T-cell (primary cell): ENCODE measurements at regions not wholly inside any gene's neighbourhood (a gene's known extent, or its start where the extent isn't known, plus 50 kb on each side); places are given as distances from the start of the nearest gene placed in this dataset.

ENCODE experiments used
- ATAC-seq, 4 experiments: fragments of 200-7000 bp in 3 of 4; fragments of 150-1000 bp in 1 of 4; cut with Tn5 transposase; replicated peaks in 1 of 4; 1 replicate in 3 of 4; 2 replicates in 1 of 4; pipeline ENCODE4 v1.10.0; 2021; ENCODE audit warnings: moderate library complexity in 3 of 4, mild to moderate bottlenecking in 2 of 4, moderate number of reproducible peaks in 1 of 4
- CTCF ChIA-PET, 2 donors: fragments of 300-600 bp; sonication (Branson Sonifier 250); formaldehyde crosslinking; loops; one replicate each; lab custom pipeline; 2022; ENCODE audit warnings: antibody characterized with exemption in 2 of 2; lab: Charles Lee
- POLR2A ChIA-PET, 2 donors: fragments of 300-600 bp; sonication (Branson Sonifier 250); formaldehyde crosslinking; loops; one replicate each; lab custom pipeline; 2022; ENCODE audit warnings: antibody characterized with exemption in 2 of 2; lab: Charles Lee
- DNase-seq, 35 experiments: peaks; one replicate each; pipeline versions ENCODE4 v3.0.0 to v3.0.0-alpha.2; 2013 to 2023
- H3K27ac ChIP-seq: one replicate; pipeline ENCODE4 v1.5.1; 2013; ENCODE audit warnings: low read length
- H3K27me3 ChIP-seq, 2 experiments: replicated peaks in 1 of 2; 1 replicate in 1 of 2; 2 replicates in 1 of 2; pipeline versions ENCODE4 v1.6.1 to v1.7.0; 2013; ENCODE audit warnings: low read length in 1 of 2, mixed read lengths in 1 of 2; ENCODE audit not compliant: control insufficient read depth in 2 of 2, insufficient read depth in 2 of 2; ENCODE audit errors: extremely low read depth in 1 of 2
- H3K36me3 ChIP-seq, 2 donors: 1 replicate in 1 of 2; 2 replicates in 1 of 2; pipeline versions ENCODE4 v1.6.1 to v1.7.0; 2013; ENCODE audit warnings: low read length in 1 of 2; ENCODE audit not compliant: control insufficient read depth in 2 of 2, insufficient read depth in 1 of 2; ENCODE audit errors: extremely low read depth in 1 of 2
- H3K4me1 ChIP-seq, 2 experiments: 1 replicate in 1 of 2; 2 replicates in 1 of 2; pipeline versions ENCODE4 v1.6.1 to v1.7.0; 2013; ENCODE audit warnings: low read length in 2 of 2, mixed read lengths in 1 of 2; ENCODE audit not compliant: insufficient read depth in 2 of 2, control insufficient read depth in 1 of 2; ENCODE audit errors: extremely low read depth in 1 of 2
- H3K4me3 ChIP-seq, 2 donors: 1 replicate in 1 of 2; 2 replicates in 1 of 2; pipeline versions ENCODE4 v1.5.1 to v1.7.0; 2013; ENCODE audit warnings: mild to moderate bottlenecking in 2 of 2, low read length in 1 of 2, moderate library complexity in 1 of 2; ENCODE audit not compliant: control insufficient read depth in 1 of 2; ENCODE audit errors: extremely low read depth in 1 of 2
- H3K9me3 ChIP-seq: 2 replicates; pipeline ENCODE4 v1.7.0; 2013
- H3K27ac Mint-ChIP-seq, 2 donors: one replicate each; pipeline ENCODE4 v1.8.0; 2020 to 2021; ENCODE audit warnings: mild to moderate bottlenecking in 2 of 2, mixed read lengths in 2 of 2
- H3K27me3 Mint-ChIP-seq, 2 donors: one replicate each; pipeline ENCODE4 v1.8.0; 2021 to 2022; ENCODE audit warnings: mixed read lengths in 2 of 2
- H3K36me3 Mint-ChIP-seq: one replicate; pipeline ENCODE4 v1.8.0; 2021; ENCODE audit warnings: mixed read lengths
- H3K4me1 Mint-ChIP-seq, 3 donors: one replicate each; pipeline ENCODE4 v1.8.0; 2020 to 2022; ENCODE audit warnings: mixed read lengths in 3 of 3, mild to moderate bottlenecking in 1 of 3
- H3K4me3 Mint-ChIP-seq, 3 donors: one replicate each; pipeline ENCODE4 v1.8.0; 2020 to 2022; ENCODE audit warnings: mild to moderate bottlenecking in 3 of 3, mixed read lengths in 3 of 3, moderate library complexity in 3 of 3
- H3K9me3 Mint-ChIP-seq, 3 donors: one replicate each; pipeline ENCODE4 v1.8.0; 2020 to 2022; ENCODE audit warnings: mixed read lengths in 3 of 3
- WGBS: methylation state at CpG from one replicate; pipeline ENCODE4 v1.1.5; 2013; ENCODE audit warnings: missing lambda C conversion rate; ENCODE audit not compliant: insufficient coverage; 5-methylcytosine and 5-hydroxymethylcytosine counted together

DNA sequence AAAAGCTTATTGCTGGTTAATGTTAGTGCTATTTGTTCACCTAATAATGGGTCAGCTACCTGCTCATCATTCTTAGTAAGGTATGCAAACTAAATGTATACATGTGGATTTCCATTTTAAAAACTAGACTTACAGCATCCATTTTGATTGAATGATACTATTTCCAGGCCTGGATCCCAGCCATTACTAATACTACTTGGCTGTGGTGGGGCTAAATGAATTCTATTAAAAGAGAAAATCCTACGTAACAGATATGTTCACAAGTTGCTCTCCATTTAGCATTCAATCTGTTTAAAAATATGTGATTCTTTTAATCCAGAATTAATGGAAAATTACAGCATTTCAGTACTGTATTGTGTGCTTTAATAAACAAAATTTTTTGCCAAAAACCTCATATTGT, 169.4 kb upstream of the MIR17HG start:
- DNase-seq (no peak), ATAC-seq (no peak)
- no peak overlapping the region for H3K4me3 Mint-ChIP-seq
- H3K27me3 Mint-ChIP-seq: peaks cover 5 to 13% of the 10 kb centered on the region in 2 donors
- Histone ChIP-seq H3K36me3 (no peaks in the 10 kb centered on the region), H3K4me1 (no peaks in the 10 kb centered on the region), H3K4me3 (no peak overlapping the region), H3K9me3 (no peaks in the 10 kb centered on the region), H3K27me3 (peaks cover 0 to 11% of the 10 kb centered on the region in 2 experiments), H3K27ac (no peak overlapping the region)
- ChIA-PET POLR2A (no interaction called here), CTCF (no interaction called here)
- H3K4me1 Mint-ChIP-seq: peaks cover 0 to 4% (median 0%) of the 10 kb centered on the region in 3 donors
- H3K9me3 Mint-ChIP-seq: no peaks in the 10 kb centered on the region
- no peaks in the 10 kb centered on the region for H3K36me3 Mint-ChIP-seq
- H3K27ac Mint-ChIP-seq: no peak overlapping the region
- WGBS: no CpG with 5 or more reads among the region's 1 CpG

DNA sequence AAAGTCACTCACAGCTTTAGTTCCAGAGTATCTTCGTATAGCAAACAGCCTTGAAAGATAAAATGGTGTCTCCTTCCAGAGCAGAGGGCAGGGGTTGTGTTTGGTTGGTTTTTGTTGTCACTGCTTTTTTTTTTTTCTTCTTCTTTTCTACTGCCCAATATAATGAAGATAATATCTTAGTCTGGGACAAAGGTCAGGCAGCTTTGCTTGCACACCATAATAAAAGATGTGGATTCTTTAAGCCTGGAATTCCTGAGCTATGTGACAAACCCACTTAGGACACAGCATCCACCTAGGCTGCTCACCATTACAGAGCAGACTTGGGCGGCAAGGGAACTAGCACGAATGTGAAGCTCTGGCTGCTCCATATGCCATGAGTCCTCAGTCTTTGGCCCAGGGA, 165.6 kb upstream of the MIR17HG start:
- Histone ChIP-seq H3K9me3 (no peaks in the 10 kb centered on the region), H3K27me3 (no peaks in the 10 kb centered on the region), H3K4me1 (no peaks in the 10 kb centered on the region), H3K27ac (no peak overlapping the region), H3K36me3 (no peaks in the 10 kb centered on the region), H3K4me3 (no peak overlapping the region)
- Mint-ChIP-seq H3K4me3 (no peak overlapping the region), H3K4me1 (no peaks in the 10 kb centered on the region), H3K27me3 (peaks cover 0 to 1% of the 10 kb centered on the region in 2 donors), H3K9me3 (no peaks in the 10 kb centered on the region), H3K27ac (no peak overlapping the region), H3K36me3 (no peaks in the 10 kb centered on the region)
- CTCF ChIA-PET: no interaction called here
- POLR2A ChIA-PET: no interaction called here
- 96% methylated on average over 2 of the region's 3 CpGs for WGBS
- no peak for ATAC-seq
- no peak for DNase-seq

GRCh38 chr13:91184244-91184926, 163.1 kb upstream of the MIR17HG start:
- no peaks in the 10 kb centered on the region for H3K9me3 Mint-ChIP-seq
- Histone ChIP-seq H3K4me1 (no peaks in the 10 kb centered on the region), H3K4me3 (no peak overlapping the region), H3K9me3 (no peaks in the 10 kb centered on the region), H3K36me3 (no peaks in the 10 kb centered on the region), H3K27ac (no peak overlapping the region), H3K27me3 (no peaks in the 10 kb centered on the region)
- no peaks in the 10 kb centered on the region for H3K27me3 Mint-ChIP-seq
- CTCF ChIA-PET: no interaction called here
- no peak overlapping the region for H3K27ac Mint-ChIP-seq
- POLR2A ChIA-PET: no interaction called here
- H3K36me3 Mint-ChIP-seq: no peaks in the 10 kb centered on the region
- no peak for DNase-seq
- no peak for ATAC-seq
- H3K4me3 Mint-ChIP-seq: no peak overlapping the region
- no peaks in the 10 kb centered on the region for H3K4me1 Mint-ChIP-seq
- 83% methylated on average over 1 of the region's 6 CpGs for WGBS

DNA sequence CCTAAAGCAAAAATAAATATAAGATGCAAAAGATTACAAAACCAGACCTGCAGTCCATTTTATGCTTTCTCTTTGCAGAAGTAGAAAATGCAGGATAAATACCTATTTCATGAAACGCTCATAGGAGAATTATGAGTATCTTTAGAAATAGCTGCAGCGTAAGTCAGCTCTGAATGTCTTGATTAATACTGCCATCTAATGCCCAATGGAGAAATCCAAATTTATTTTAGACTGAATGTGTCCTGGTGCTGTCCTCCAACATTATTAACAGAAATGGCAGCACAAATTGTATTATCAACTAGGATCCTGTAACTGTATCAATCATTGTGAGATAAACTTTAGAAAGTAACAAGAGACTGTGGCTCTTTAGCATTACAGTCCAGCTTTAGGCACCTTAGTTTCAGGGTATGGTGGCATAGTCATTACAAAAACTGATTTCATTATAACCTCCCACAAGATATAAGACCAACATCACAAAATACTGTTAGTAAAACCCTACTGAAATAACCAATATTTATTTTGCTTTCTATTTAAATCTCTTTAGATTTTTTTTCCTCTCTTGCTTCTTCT, 162.1 kb upstream of the MIR17HG start:
- Mint-ChIP-seq H3K27me3 (no peaks in the 10 kb centered on the region), H3K9me3 (no peaks in the 10 kb centered on the region), H3K36me3 (no peaks in the 10 kb centered on the region), H3K4me1 (no peaks in the 10 kb centered on the region), H3K4me3 (no peak overlapping the region), H3K27ac (no peak overlapping the region)
- no peaks in the 10 kb centered on the region for H3K36me3 ChIP-seq
- CTCF ChIA-PET: no interaction called here
- DNase-seq: no peak
- H3K4me3 ChIP-seq: no peak overlapping the region
- POLR2A ChIA-PET: no interaction called here
- no peak for ATAC-seq
- no peaks in the 10 kb centered on the region for H3K9me3 ChIP-seq
- no peak overlapping the region for H3K27ac ChIP-seq
- no peaks in the 10 kb centered on the region for H3K27me3 ChIP-seq
- H3K4me1 ChIP-seq: no peaks in the 10 kb centered on the region
- WGBS: no CpG with 5 or more reads among the region's 2 CpGs

DNA sequence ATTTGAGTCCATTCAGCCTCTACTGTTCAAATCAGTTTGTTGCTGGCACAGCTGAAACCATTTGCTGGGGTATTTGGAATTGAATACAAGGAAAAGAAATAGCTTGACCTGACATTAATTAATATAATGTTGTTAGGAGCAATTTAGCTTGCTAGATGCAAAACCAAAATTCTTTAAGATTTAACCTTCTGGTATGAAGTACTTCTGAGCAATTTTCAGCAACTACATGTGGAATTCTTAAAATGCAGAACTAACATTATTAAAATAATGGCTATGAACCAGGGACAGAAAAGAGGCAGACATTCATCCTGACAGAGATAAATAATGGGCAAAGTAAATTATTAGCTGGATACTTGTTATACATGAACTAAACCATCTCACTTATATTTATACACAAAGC, 160.0 kb upstream of the MIR17HG start:
- no peaks in the 10 kb centered on the region for H3K36me3 Mint-ChIP-seq
- Histone ChIP-seq H3K9me3 (no peaks in the 10 kb centered on the region), H3K36me3 (no peaks in the 10 kb centered on the region), H3K27ac (no peak overlapping the region), H3K27me3 (no peaks in the 10 kb centered on the region), H3K4me1 (no peaks in the 10 kb centered on the region), H3K4me3 (no peak overlapping the region)
- H3K27ac Mint-ChIP-seq: no peak overlapping the region
- CTCF ChIA-PET: interaction anchor here in 1 of 2 donors (0.6 kb wide), 1 partner anchor 992 kb away, joined by 7 read pairs; no protein-coding TSS in a partner anchor
- no peaks in the 10 kb centered on the region for H3K27me3 Mint-ChIP-seq
- ATAC-seq (no peak), DNase-seq (no peak)
- POLR2A ChIA-PET: no interaction called here
- H3K9me3 Mint-ChIP-seq: no peaks in the 10 kb centered on the region
- H3K4me1 Mint-ChIP-seq: no peaks in the 10 kb centered on the region
- H3K4me3 Mint-ChIP-seq: no peak overlapping the region

DNA sequence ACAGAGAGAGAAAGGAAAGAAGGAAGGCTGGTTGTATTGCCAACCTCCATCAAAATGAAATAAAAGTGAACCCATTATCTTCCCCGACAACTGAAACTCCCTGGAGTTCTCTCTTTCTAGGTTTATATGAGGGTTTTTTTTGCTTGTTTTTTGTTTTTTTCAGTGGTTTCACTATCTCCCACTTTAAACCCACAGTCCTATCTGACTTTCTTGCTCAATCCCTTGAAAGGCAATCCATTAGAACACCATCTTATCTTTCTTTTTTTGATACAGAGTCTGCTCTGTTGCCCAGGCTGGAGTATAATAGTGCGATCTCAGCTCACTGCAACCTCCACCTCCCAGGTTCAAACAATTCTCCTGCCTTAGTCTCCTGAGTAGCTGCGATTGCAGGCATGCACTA, 158.0 kb upstream of the MIR17HG start:
- H3K36me3 Mint-ChIP-seq: no peaks in the 10 kb centered on the region
- no peaks in the 10 kb centered on the region for H3K4me1 Mint-ChIP-seq
- H3K4me3 Mint-ChIP-seq: no peak overlapping the region
- ChIA-PET POLR2A (no interaction called here), CTCF (no interaction called here)
- DNase-seq (no peak), ATAC-seq (no peak)
- H3K27ac ChIP-seq: no peak overlapping the region
- H3K9me3 Mint-ChIP-seq: no peaks in the 10 kb centered on the region
- no peaks in the 10 kb centered on the region for H3K27me3 ChIP-seq
- H3K27me3 Mint-ChIP-seq: no peaks in the 10 kb centered on the region
- H3K36me3 ChIP-seq: no peaks in the 10 kb centered on the region
- no peaks in the 10 kb centered on the region for H3K4me1 ChIP-seq
- no CpG with 5 or more reads among the region's 3 CpGs for WGBS
- no peaks in the 10 kb centered on the region for H3K9me3 ChIP-seq
- H3K27ac Mint-ChIP-seq: no peak overlapping the region
- no peak overlapping the region for H3K4me3 ChIP-seq
